ENCODE measurements at regions not wholly inside any gene's neighbourhood (a gene's known extent, or its start where the extent isn't known, plus 50 kb on each side); places are given as distances from the start of the nearest gene placed in this dataset.

DNA sequence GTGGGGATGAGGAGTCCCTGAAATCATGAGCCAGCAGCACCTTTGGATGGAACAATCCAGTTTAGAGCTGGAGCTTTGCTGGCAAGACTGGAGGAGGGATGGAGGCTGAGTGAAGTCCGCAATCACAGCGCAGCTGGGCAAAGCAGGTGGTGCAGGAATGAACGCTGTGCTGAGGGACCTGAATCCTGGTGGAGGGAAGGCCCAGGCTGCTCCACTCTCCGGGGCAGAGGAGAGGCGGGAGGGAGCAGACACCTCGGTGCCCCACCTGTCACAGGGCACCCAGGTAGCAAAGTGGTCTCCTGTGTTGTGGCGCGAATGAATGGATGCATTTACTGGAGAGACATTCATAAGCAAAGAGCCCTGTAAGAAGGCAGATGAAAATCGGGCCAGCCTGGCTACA is 124.8 kb upstream of the ANO1 start:
- H3K4me3 ChIP-seq, result no peak overlapping the region
- no peaks in the 10 kb centered on the region for H3K27me3 ChIP-seq
- H3K27ac ChIP-seq, result no peak overlapping the region
- H3K9me2 ChIP-seq (replicated peaks; ENCODE audit: insufficient read depth), result no peaks in the 10 kb centered on the region
- no peak for DNase-seq (ENCODE audit: low spot score)
- TF ChIP-seq EZH2phosphoT487 (IDR thresholded peaks at IDR 0.05; ENCODE audit: low read depth, severe bottlenecking, unreplicated experiment) (no peak), EZH2 (IDR thresholded peaks at IDR 0.05; ENCODE audit: borderline replicate concordance) (no peak)
- TF ChIP-seq, protein P1, sequence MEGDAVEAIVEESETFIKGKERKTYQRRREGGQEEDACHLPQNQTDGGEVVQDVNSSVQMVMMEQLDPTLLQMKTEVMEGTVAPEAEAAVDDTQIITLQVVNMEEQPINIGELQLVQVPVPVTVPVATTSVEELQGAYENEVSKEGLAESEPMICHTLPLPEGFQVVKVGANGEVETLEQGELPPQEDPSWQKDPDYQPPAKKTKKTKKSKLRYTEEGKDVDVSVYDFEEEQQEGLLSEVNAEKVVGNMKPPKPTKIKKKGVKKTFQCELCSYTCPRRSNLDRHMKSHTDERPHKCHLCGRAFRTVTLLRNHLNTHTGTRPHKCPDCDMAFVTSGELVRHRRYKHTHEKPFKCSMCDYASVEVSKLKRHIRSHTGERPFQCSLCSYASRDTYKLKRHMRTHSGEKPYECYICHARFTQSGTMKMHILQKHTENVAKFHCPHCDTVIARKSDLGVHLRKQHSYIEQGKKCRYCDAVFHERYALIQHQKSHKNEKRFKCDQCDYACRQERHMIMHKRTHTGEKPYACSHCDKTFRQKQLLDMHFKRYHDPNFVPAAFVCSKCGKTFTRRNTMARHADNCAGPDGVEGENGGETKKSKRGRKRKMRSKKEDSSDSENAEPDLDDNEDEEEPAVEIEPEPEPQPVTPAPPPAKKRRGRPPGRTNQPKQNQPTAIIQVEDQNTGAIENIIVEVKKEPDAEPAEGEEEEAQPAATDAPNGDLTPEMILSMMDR (IDR thresholded peaks at IDR 0.05; ENCODE audit: poor library complexity), result no peak
- H3K9me3 ChIP-seq (ENCODE audit: low read depth), result no peaks in the 10 kb centered on the region
- no peaks in the 10 kb centered on the region for H4K20me1 ChIP-seq (ENCODE audit: insufficient read depth, poor library complexity, severe bottlenecking)
- no peaks in the 10 kb centered on the region for H3K36me3 ChIP-seq (replicated peaks; ENCODE audit: insufficient read depth, low read depth)
- no peaks in the 10 kb centered on the region for H3K79me2 ChIP-seq
- peaks cover 15% of the 10 kb centered on the region for H3K4me1 ChIP-seq (ENCODE audit: insufficient read depth)
- no peak overlapping the region for H3K4me2 ChIP-seq
- no peak overlapping the region for H2AFZ ChIP-seq
- WGBS (ENCODE audit: low lambda C conversion rate, missing lambda C conversion rate), result 93% methylated on average over 9 of the region's 9 CpGs

DNA sequence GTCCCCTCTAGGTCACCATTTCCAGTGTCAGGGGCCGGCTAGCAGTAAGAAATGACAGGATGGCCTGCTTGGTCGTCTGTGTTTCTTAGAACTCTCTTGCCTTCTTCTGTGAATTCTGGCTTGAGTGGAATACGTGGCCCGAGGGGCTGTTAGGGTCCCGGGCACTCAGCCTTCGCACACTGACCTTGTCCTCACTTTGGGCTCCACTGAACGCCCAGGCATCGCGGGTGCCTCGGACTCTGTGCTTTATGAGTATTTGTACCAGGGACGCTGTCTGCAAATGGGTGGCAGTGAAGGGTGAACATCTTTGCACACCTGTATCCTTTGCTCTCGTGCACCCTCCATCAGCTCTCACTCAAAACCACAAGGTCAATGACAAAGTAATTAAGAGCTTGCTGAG is 123.4 kb upstream of the ANO1 start:
- Histone ChIP-seq H4K20me1 (ENCODE audit: insufficient read depth, poor library complexity, severe bottlenecking) (no peaks in the 10 kb centered on the region), H3K4me3 (no peak overlapping the region), H3K79me2 (no peaks in the 10 kb centered on the region), H3K9me2 (replicated peaks; ENCODE audit: insufficient read depth) (no peaks in the 10 kb centered on the region), H3K36me3 (replicated peaks; ENCODE audit: insufficient read depth, low read depth) (no peaks in the 10 kb centered on the region), H3K9me3 (ENCODE audit: low read depth) (no peaks in the 10 kb centered on the region), H3K27ac (no peak overlapping the region), H2AFZ (no peak overlapping the region), H3K27me3 (no peaks in the 10 kb centered on the region), H3K4me2 (no peak overlapping the region), H3K4me1 (ENCODE audit: insufficient read depth) (peaks cover 3% of the 10 kb centered on the region)
- DNase-seq (ENCODE audit: low spot score), result no peak
- TF ChIP-seq EZH2 (IDR thresholded peaks at IDR 0.05; ENCODE audit: borderline replicate concordance) (no peak), EZH2phosphoT487 (IDR thresholded peaks at IDR 0.05; ENCODE audit: low read depth, severe bottlenecking, unreplicated experiment) (no peak)
- TF ChIP-seq, protein P1 (IDR thresholded peaks at IDR 0.05; ENCODE audit: poor library complexity), result no peak
- 92% methylated on average over 12 of the region's 12 CpGs for WGBS (ENCODE audit: low lambda C conversion rate, missing lambda C conversion rate)

DNA sequence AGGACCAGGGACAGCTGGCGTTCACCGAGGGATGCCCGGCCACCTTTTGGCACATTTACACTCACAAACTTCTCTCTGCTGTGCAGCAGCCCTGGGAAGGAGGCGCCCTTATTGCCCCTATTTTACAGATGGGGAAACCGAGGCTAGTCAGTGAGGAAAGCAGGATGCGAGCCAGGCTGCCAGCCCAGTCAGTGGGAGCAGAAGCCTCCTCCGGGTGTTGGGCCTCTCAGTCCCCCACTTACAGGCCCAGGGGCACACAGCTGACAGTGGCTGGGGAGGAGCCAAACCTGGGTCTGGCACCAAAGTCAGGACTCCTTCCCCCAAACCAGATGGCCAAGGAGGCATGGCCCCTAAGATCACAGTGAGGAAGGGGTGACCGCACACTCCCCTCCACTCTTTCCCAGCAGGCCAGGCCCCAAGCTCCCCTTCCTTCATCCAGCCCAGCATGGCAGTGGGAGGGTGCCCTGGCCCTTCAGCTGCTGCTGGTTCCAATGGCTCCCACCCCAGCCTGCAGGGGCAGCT is 121.4 kb upstream of the ANO1 start:
- H2AFZ ChIP-seq, result no peak overlapping the region
- no peaks in the 10 kb centered on the region for H3K79me2 ChIP-seq
- H3K4me1 ChIP-seq (ENCODE audit: insufficient read depth), result no peaks in the 10 kb centered on the region
- H3K9me3 ChIP-seq (ENCODE audit: low read depth), result no peaks in the 10 kb centered on the region
- DNase-seq (ENCODE audit: low spot score), result no peak
- WGBS (ENCODE audit: low lambda C conversion rate, missing lambda C conversion rate), result 95% methylated on average over 8 of the region's 8 CpGs
- no peak overlapping the region for H3K4me2 ChIP-seq
- no peak overlapping the region for H3K27ac ChIP-seq
- no peaks in the 10 kb centered on the region for H3K27me3 ChIP-seq
- no peaks in the 10 kb centered on the region for H3K9me2 ChIP-seq (replicated peaks; ENCODE audit: insufficient read depth)
- no peaks in the 10 kb centered on the region for H3K36me3 ChIP-seq (replicated peaks; ENCODE audit: insufficient read depth, low read depth)
- no peak overlapping the region for H3K4me3 ChIP-seq
- H4K20me1 ChIP-seq (ENCODE audit: insufficient read depth, poor library complexity, severe bottlenecking), result no peaks in the 10 kb centered on the region
- TF ChIP-seq, protein P1 (IDR thresholded peaks at IDR 0.05; ENCODE audit: poor library complexity), result no peak
- TF ChIP-seq EZH2phosphoT487 (IDR thresholded peaks at IDR 0.05; ENCODE audit: low read depth, severe bottlenecking, unreplicated experiment), result no peak

DNA sequence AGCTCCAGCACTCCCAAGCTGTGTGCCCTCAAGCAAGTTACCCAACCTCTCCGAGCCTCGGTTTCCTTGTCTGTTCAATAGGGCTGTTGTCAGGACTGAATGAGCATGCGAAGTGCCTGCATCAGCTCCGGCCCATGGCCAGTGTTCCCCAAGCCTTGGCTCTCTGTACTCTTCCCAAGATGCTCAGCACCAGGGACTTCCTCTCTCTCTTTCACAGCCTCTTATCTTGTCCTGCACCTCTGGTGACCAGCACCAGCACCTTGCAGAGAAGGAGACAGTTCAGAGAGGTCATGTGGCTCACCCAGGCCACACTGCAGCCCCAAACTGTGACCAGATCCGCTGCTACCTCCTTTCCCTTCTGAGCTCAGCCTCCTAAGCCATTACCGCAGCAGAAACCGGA is 120.3 kb upstream of the ANO1 start:
- Histone ChIP-seq H3K4me2 (no peak overlapping the region), H3K27ac (peak overlapping the region; percentile 73), H3K4me3 (no peak overlapping the region), H3K27me3 (no peaks in the 10 kb centered on the region), H3K79me2 (no peaks in the 10 kb centered on the region), H3K36me3 (replicated peaks; ENCODE audit: insufficient read depth, low read depth) (no peaks in the 10 kb centered on the region), H3K9me2 (replicated peaks; ENCODE audit: insufficient read depth) (no peaks in the 10 kb centered on the region), H3K4me1 (ENCODE audit: insufficient read depth) (peaks cover under 1% of the 10 kb centered on the region), H4K20me1 (ENCODE audit: insufficient read depth, poor library complexity, severe bottlenecking) (no peaks in the 10 kb centered on the region), H2AFZ (no peak overlapping the region), H3K9me3 (ENCODE audit: low read depth) (no peaks in the 10 kb centered on the region)
- DNase-seq (ENCODE audit: low spot score), result no peak
- WGBS (ENCODE audit: low lambda C conversion rate, missing lambda C conversion rate), result 82% methylated on average over 7 of the region's 7 CpGs
- TF ChIP-seq EZH2phosphoT487 (IDR thresholded peaks at IDR 0.05; ENCODE audit: low read depth, severe bottlenecking, unreplicated experiment) (no peak), EZH2 (IDR thresholded peaks at IDR 0.05; ENCODE audit: borderline replicate concordance) (no peak)
- TF ChIP-seq, protein P1 (IDR thresholded peaks at IDR 0.05; ENCODE audit: poor library complexity), result no peak

Data from hepatocyte (in vitro differentiated cells).